ENCODE measurements at regions not wholly inside any gene's neighbourhood (a gene's known extent, or its start where the extent isn't known, plus 50 kb on each side); places are given as distances from the start of the nearest gene placed in this dataset.

DNA sequence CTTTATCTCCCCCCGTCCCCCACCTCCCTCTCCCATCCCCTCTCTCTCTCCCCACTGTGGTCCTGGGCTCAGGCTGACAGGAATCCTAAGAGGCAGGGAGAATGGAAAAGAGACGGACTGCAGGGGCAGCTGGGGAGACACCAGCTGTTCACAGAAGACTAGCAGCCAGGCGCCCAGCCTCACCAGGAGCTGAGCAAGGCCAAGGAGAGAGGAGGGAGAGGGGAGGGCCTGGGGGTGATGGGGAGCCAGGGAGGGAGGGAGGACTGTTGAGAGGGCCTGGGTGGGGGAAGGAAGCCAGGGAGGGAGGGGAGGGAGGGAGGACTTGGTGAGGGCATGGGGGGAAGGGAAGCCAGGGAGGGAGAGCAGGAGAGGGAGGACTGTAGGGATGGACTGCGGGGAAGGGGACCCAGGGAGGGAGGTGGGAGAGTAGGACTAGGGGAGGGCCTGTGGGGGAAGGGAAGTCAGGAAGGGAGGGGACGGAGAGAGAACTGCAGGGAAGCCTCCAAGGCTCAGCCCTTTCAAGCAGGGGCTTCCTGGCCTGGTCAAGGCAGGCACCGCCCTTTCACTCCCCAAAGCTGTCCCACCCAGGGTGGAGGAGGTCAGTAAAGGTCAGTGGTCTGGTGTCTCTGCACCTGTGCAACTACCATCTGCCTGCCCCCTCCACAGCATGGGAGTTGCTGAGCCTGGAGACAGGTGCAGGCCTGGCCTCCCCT lies 517.7 kb upstream of the MYT1L start:
- TF ChIP-seq, protein P1, sequence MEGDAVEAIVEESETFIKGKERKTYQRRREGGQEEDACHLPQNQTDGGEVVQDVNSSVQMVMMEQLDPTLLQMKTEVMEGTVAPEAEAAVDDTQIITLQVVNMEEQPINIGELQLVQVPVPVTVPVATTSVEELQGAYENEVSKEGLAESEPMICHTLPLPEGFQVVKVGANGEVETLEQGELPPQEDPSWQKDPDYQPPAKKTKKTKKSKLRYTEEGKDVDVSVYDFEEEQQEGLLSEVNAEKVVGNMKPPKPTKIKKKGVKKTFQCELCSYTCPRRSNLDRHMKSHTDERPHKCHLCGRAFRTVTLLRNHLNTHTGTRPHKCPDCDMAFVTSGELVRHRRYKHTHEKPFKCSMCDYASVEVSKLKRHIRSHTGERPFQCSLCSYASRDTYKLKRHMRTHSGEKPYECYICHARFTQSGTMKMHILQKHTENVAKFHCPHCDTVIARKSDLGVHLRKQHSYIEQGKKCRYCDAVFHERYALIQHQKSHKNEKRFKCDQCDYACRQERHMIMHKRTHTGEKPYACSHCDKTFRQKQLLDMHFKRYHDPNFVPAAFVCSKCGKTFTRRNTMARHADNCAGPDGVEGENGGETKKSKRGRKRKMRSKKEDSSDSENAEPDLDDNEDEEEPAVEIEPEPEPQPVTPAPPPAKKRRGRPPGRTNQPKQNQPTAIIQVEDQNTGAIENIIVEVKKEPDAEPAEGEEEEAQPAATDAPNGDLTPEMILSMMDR (IDR thresholded peaks at IDR 0.05), result no peak
- TF ChIP-seq EZH2phosphoT487 (IDR thresholded peaks at IDR 0.05) (no peak), EZH2 (IDR thresholded peaks at IDR 0.05) (no peak)
